AG09319 (cell line): ENCODE measurements at regions not wholly inside any gene's neighbourhood (a gene's known extent, or its start where the extent isn't known, plus 50 kb on each side); places are given as distances from the start of the nearest gene placed in this dataset.

ENCODE experiments used
- DNase-seq: peaks from one replicate; pipeline ENCODE4 v3.0.0-alpha.2; 2010; ENCODE audit warnings: low read depth; ENCODE audit errors: extremely low read depth
- TF ChIP-seq, protein P1 (sequence below): IDR thresholded peaks from 2 replicates; pipeline ENCODE4 v1.5.1; 2011; ENCODE audit warnings: low read depth, mild to moderate bottlenecking, inconsistent platforms, low read length, moderate library complexity

DNA sequence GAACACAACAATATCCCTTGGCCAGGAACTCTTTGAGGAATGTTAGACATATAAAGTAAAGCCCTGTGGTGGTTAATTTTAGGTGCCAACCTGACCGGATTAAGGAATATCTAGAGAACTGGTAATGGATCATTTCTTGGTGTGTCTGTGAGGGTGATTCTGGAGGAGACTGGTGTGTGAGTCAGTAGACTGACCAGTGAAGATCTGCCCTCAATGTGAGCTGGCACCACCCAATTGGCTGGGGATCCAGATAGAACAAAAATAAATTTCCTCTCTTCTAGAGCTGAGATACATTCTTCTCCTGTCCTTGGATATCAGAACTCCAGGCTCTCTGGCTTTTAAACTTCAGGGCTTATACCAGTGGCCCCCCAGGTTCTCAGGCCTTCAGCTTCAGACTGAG lies 56.2 kb upstream of the TNPO1 start:
- no peak for DNase-seq
- TF ChIP-seq, protein P1, sequence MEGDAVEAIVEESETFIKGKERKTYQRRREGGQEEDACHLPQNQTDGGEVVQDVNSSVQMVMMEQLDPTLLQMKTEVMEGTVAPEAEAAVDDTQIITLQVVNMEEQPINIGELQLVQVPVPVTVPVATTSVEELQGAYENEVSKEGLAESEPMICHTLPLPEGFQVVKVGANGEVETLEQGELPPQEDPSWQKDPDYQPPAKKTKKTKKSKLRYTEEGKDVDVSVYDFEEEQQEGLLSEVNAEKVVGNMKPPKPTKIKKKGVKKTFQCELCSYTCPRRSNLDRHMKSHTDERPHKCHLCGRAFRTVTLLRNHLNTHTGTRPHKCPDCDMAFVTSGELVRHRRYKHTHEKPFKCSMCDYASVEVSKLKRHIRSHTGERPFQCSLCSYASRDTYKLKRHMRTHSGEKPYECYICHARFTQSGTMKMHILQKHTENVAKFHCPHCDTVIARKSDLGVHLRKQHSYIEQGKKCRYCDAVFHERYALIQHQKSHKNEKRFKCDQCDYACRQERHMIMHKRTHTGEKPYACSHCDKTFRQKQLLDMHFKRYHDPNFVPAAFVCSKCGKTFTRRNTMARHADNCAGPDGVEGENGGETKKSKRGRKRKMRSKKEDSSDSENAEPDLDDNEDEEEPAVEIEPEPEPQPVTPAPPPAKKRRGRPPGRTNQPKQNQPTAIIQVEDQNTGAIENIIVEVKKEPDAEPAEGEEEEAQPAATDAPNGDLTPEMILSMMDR, result no peak

DNA sequence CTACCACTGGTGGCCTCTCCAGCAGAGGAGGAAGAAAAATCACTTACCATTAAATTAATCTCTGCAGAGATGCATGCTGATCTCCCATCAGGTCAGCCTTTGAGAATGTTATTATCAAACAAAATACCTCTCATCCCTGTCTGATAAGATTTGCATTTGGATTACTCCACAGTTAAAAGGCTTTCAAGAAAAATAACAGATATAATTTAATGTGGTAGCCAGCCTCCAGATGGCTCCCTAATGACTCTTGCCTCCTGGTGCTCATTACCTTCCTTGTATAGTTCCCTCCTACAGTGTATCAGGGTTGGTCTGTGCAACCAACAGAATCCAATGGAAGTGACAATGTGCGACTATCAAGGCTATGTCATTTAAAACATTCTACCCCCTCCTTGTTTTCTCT lies 63.6 kb upstream of the TNPO1 start:
- no peak for DNase-seq
- TF ChIP-seq, protein P1, result no peak

DNA sequence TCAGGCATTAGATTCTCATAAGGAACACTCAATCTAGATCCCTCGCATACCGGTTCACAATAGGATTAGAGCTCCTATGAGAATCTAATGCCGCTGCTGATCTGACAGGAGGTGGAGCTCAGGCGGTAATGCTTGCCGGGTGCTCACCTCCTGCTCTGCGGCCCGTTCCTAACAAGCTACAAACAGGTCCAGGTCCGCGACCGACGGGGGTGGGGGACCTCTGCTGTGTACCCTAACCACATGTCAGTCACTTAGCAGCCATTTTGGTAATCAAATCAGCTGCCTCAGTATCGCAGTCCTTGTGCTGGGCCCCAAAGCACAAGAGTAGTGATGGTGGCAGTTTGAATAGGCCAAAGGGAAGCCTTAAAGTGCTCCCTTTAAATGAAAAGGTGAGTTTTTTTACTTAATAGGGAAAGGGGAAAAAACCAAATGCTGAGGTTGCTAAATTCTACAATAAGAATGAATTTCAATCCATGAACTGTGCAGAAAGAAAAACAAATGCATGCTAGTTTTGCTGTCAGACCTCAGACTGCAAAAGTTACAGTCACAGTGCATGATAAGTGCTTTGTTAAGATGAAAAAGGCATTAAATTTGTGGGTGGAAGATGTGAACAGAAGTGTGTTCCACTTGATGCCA lies 67.0 kb upstream of the TNPO1 start:
- TF ChIP-seq, protein P1, result no peak
- no peak for DNase-seq

DNA sequence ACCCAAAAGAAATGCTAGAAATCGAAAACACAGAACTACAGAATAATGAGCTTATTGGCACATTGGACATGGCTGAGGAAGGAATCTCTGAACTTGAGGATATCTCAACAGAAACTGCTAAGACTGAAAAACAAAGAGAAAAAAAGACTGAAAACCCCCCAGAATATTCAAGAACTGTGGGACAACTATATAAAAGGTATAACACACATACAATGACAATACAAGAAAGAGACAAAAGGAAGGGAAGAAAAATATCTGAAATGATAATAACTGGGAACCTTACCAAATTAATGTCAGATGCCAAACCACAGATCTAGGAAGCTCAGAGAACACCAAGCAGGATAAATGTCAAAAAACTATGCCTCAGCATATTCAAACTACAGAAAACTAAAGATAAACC lies 68.6 kb upstream of the TNPO1 start:
- TF ChIP-seq, protein P1, result no peak
- DNase-seq, result no peak

DNA sequence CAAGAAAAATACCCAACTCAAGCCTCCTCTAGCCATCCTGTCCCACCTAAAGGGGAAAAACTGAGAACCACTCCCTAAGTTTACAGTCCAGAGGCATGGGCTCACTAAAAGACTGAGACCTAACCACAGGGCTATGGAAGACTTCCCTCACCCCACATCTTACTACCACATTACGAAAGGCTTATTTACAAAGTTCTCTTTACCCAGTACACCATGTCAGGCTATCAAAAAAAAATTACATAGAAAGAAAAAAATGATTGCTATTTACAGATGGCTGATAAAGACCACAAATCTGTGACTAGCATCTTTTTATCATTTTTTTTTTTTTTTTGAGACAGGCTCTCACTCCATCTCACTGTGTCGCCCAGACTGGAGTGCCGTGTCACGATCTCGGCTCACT lies 69.7 kb upstream of the TNPO1 start:
- no peak for DNase-seq
- TF ChIP-seq, protein P1, result no peak

DNA sequence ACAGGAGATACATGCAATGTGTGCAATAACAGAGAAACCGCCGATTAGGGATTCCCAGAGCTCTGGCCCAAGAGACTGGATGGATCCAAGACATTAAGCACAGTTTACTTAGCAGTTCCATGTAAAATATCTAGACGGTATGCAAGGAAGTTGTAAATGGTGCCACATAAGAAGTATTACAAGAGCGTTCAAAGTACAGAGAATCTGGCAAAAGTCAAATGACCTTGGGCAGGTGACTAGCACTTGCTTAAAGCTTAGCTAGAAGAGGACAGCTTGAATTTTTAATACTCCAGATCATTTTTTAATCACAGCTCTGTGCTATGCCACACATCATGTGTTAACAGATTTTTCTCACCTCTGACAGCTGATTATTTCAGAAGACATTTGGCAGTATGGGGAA lies 72.3 kb upstream of the TNPO1 start:
- TF ChIP-seq, protein P1, result no peak

DNA sequence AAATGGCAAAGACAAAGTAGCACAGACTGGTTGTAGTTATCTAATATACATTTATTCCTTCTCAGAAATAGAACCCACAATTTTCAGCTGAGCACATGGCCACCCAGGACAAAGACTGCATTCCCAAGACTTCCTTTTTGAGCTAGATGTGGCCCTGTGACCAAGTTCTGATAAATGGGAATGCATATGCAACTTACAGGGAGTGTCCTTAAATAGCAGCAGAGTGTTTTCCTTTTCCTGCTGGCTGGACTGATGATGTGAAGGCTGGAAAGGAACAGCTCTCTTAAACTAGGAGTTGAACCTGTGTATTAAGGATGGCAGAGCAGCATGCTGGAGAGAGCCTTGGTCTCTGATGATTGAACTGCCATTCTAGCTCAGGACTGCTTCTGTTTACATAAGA lies 74.7 kb upstream of the TNPO1 start:
- no peak for DNase-seq
- TF ChIP-seq, protein P1, result no peak

More for the DNA sequence above, 72.3 kb upstream of the TNPO1 start:
- no peak for DNase-seq
